ENCODE measurements at regions not wholly inside any gene's neighbourhood (a gene's known extent, or its start where the extent isn't known, plus 50 kb on each side); places are given as distances from the start of the nearest gene placed in this dataset.

DNA sequence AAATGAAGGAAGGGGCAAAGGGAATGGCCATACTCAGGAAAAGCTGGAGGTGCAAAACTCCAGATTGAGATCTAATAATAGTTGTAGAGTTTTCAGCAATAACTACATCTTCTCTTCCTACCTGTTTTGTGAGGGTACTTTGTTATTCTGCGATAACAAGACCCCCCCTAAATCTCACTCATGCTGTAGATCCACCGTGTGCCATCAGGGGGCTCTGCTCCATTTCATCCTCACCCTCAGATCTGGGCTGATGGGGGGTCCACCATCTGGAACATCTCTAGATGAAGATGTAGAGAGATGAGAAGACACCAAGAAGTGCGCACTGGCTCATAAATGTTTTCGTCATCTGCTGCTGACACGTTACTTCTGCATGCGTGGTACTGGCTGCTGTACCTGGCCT lies 135.9 kb upstream of the KIRREL3 start:
- Histone ChIP-seq H3K4me2 (ENCODE audit: low read depth, low read length, poor library complexity, severe bottlenecking) (no peak overlapping the region), H3K4me1 (ENCODE audit: insufficient read depth, low read length, poor library complexity, severe bottlenecking) (no peaks in the 10 kb centered on the region), H3K27me3 (ENCODE audit: insufficient read depth, low read length, poor library complexity, severe bottlenecking) (no peaks in the 10 kb centered on the region), H3K9ac (ENCODE audit: low read depth, low read length, poor library complexity, severe bottlenecking) (no peak overlapping the region), H3K9me2 (replicated peaks; ENCODE audit: low read depth, low read length) (no peaks in the 10 kb centered on the region), H3K79me2 (ENCODE audit: insufficient read depth, low read length) (no peaks in the 10 kb centered on the region), H3K4me3 (ENCODE audit: low read length, poor library complexity, severe bottlenecking) (no peak overlapping the region), H4K20me1 (ENCODE audit: insufficient read depth, low read length, poor library complexity, severe bottlenecking) (no peaks in the 10 kb centered on the region), H3K9me3 (ENCODE audit: insufficient read depth, low read depth, low read length) (no peaks in the 10 kb centered on the region), H3F3A (ENCODE audit: low read depth) (no peaks in the 10 kb centered on the region), H2AFZ (ENCODE audit: low read length) (no peak overlapping the region), H3K36me3 (ENCODE audit: insufficient read depth, low read length) (no peaks in the 10 kb centered on the region)
- TF ChIP-seq CTCF (conservative IDR thresholded peaks at IDR 0.05; ENCODE audit: low read length), result peak; percentile 59
- no peak for TF ChIP-seq EZH2phosphoT487 (IDR thresholded peaks at IDR 0.05; ENCODE audit: borderline replicate concordance)

GRCh38 chr11:127135256-127135655 lies 134.7 kb upstream of the KIRREL3 start:
- Histone ChIP-seq H4K20me1 (ENCODE audit: insufficient read depth, low read length, poor library complexity, severe bottlenecking) (no peaks in the 10 kb centered on the region), H3K4me2 (ENCODE audit: low read depth, low read length, poor library complexity, severe bottlenecking) (no peak overlapping the region), H3K9me2 (replicated peaks; ENCODE audit: low read depth, low read length) (no peaks in the 10 kb centered on the region), H3K79me2 (ENCODE audit: insufficient read depth, low read length) (no peaks in the 10 kb centered on the region), H2AFZ (ENCODE audit: low read length) (no peak overlapping the region), H3K9me3 (ENCODE audit: insufficient read depth, low read depth, low read length) (no peaks in the 10 kb centered on the region), H3K4me1 (ENCODE audit: insufficient read depth, low read length, poor library complexity, severe bottlenecking) (no peaks in the 10 kb centered on the region), H3K36me3 (ENCODE audit: insufficient read depth, low read length) (no peaks in the 10 kb centered on the region), H3F3A (ENCODE audit: low read depth) (no peaks in the 10 kb centered on the region), H3K27me3 (ENCODE audit: insufficient read depth, low read length, poor library complexity, severe bottlenecking) (no peaks in the 10 kb centered on the region), H3K9ac (ENCODE audit: low read depth, low read length, poor library complexity, severe bottlenecking) (no peak overlapping the region), H3K4me3 (ENCODE audit: low read length, poor library complexity, severe bottlenecking) (no peak overlapping the region)
- no peak for TF ChIP-seq CTCF (conservative IDR thresholded peaks at IDR 0.05; ENCODE audit: low read length)
- TF ChIP-seq EZH2phosphoT487 (IDR thresholded peaks at IDR 0.05; ENCODE audit: borderline replicate concordance), result no peak

DNA sequence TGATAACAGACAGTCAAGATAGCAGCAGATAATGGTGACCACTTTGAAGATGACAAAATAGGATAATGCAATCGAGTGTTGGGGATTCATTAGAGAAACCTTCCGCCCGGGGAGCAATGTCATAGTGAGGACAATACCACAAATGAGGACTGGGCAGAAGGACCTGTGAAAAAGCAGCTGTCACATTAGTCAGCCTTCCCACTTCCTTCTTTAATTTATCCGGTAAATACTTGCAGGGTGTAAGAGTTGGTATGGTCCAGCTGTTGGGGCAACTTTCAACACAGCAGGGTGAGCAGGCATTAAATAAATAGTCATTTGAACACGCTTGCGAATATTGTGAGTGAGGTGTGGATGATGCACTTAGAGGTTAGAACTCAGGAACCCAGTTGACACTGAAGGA lies 132.5 kb upstream of the KIRREL3 start:
- Histone ChIP-seq H4K20me1 (ENCODE audit: insufficient read depth, low read length, poor library complexity, severe bottlenecking) (no peaks in the 10 kb centered on the region), H3K27me3 (ENCODE audit: insufficient read depth, low read length, poor library complexity, severe bottlenecking) (no peaks in the 10 kb centered on the region), H3K4me1 (ENCODE audit: insufficient read depth, low read length, poor library complexity, severe bottlenecking) (no peaks in the 10 kb centered on the region), H2AFZ (ENCODE audit: low read length) (no peak overlapping the region), H3K9ac (ENCODE audit: low read depth, low read length, poor library complexity, severe bottlenecking) (no peak overlapping the region), H3K79me2 (ENCODE audit: insufficient read depth, low read length) (no peaks in the 10 kb centered on the region), H3K9me2 (replicated peaks; ENCODE audit: low read depth, low read length) (no peaks in the 10 kb centered on the region), H3K4me3 (ENCODE audit: low read length, poor library complexity, severe bottlenecking) (no peak overlapping the region), H3K9me3 (ENCODE audit: insufficient read depth, low read depth, low read length) (no peaks in the 10 kb centered on the region), H3K4me2 (ENCODE audit: low read depth, low read length, poor library complexity, severe bottlenecking) (no peak overlapping the region), H3F3A (ENCODE audit: low read depth) (no peaks in the 10 kb centered on the region), H3K36me3 (ENCODE audit: insufficient read depth, low read length) (no peaks in the 10 kb centered on the region)
- TF ChIP-seq EZH2phosphoT487 (IDR thresholded peaks at IDR 0.05; ENCODE audit: borderline replicate concordance), result no peak
- TF ChIP-seq CTCF (conservative IDR thresholded peaks at IDR 0.05; ENCODE audit: low read length), result no peak
